HG02938 (cell line): ENCODE measurements at regions not wholly inside any gene's neighbourhood (a gene's known extent, or its start where the extent isn't known, plus 50 kb on each side); places are given as distances from the start of the nearest gene placed in this dataset.

Experiments used
- ATAC-seq: cut with Tn5 transposase; IDR thresholded peaks from one replicate; pipeline ENCODE4 v1.9.1; 2021; ENCODE audit warnings: mild to moderate bottlenecking, moderate library complexity; ENCODE audit not compliant: unreplicated experiment

- no peak for ATAC-seq
Observed at GRCh38 chr18:62665188-62665587, 50.2 kb upstream of the PHLPP1 start.
